ENCODE measurements at regions not wholly inside any gene's neighbourhood (a gene's known extent, or its start where the extent isn't known, plus 50 kb on each side); places are given as distances from the start of the nearest gene placed in this dataset.

- Histone ChIP-seq H3K9ac (ENCODE audit: low read depth, low read length) (no peak overlapping the region), H3K27me3 (ENCODE audit: insufficient read depth, low read length) (peaks cover 14% of the 10 kb centered on the region), H3K4me3 (ENCODE audit: low read length) (no peak overlapping the region), H3K27ac (ENCODE audit: low read length) (no peak overlapping the region), H3K36me3 (ENCODE audit: insufficient read depth, low read depth, low read length) (no peaks in the 10 kb centered on the region), H3K4me1 (ENCODE audit: insufficient read depth, low read length) (peaks cover 15% of the 10 kb centered on the region; the same call in 1 of the 2 replicates), H3K9me3 (ENCODE audit: insufficient read depth, low read depth, low read length) (peaks cover 4% of the 10 kb centered on the region)
Measured at GRCh38 chr11:116472651-116473050, 300.1 kb downstream of the BUD13 start.

GRCh38 chr11:116471608-116472256 is 301.1 kb downstream of the BUD13 start:
- Histone ChIP-seq H3K9ac (ENCODE audit: low read depth, low read length) (no peak overlapping the region), H3K36me3 (ENCODE audit: insufficient read depth, low read depth, low read length) (no peaks in the 10 kb centered on the region), H3K4me1 (ENCODE audit: insufficient read depth, low read length) (peaks cover 15% of the 10 kb centered on the region; the same call in 1 of the 2 replicates), H3K27me3 (ENCODE audit: insufficient read depth, low read length) (peaks cover 12% of the 10 kb centered on the region), H3K4me3 (ENCODE audit: low read length) (no peak overlapping the region), H3K27ac (ENCODE audit: low read length) (no peak overlapping the region), H3K9me3 (ENCODE audit: insufficient read depth, low read depth, low read length) (peaks cover 4% of the 10 kb centered on the region)

GRCh38 chr11:116468699-116469098 is 304.1 kb downstream of the BUD13 start:
- Histone ChIP-seq H3K4me1 (ENCODE audit: insufficient read depth, low read length) (peaks cover 20% of the 10 kb centered on the region), H3K27me3 (ENCODE audit: insufficient read depth, low read length) (no peaks in the 10 kb centered on the region; the same call in 1 of the 2 replicates), H3K9me3 (ENCODE audit: insufficient read depth, low read depth, low read length) (peaks cover 4% of the 10 kb centered on the region), H3K4me3 (ENCODE audit: low read length) (no peak overlapping the region), H3K27ac (ENCODE audit: low read length) (no peak overlapping the region), H3K36me3 (ENCODE audit: insufficient read depth, low read depth, low read length) (no peaks in the 10 kb centered on the region), H3K9ac (ENCODE audit: low read depth, low read length) (no peak overlapping the region)

GRCh38 chr11:116467823-116468222 is 305.0 kb downstream of the BUD13 start:
- H3K27ac ChIP-seq (ENCODE audit: low read length), result no peak overlapping the region
- H3K27me3 ChIP-seq (ENCODE audit: insufficient read depth, low read length), result no peaks in the 10 kb centered on the region; the same call in 1 of the 2 replicates
- H3K36me3 ChIP-seq (ENCODE audit: insufficient read depth, low read depth, low read length), result no peaks in the 10 kb centered on the region
- no peak overlapping the region for H3K9ac ChIP-seq (ENCODE audit: low read depth, low read length)
- H3K4me1 ChIP-seq (ENCODE audit: insufficient read depth, low read length), result peaks cover 11% of the 10 kb centered on the region
- H3K9me3 ChIP-seq (ENCODE audit: insufficient read depth, low read depth, low read length), result peaks cover 4% of the 10 kb centered on the region
- no peak overlapping the region for H3K4me3 ChIP-seq (ENCODE audit: low read length)

GRCh38 chr11:116466801-116467200 is 306.0 kb downstream of the BUD13 start:
- Histone ChIP-seq H3K9ac (ENCODE audit: low read depth, low read length) (no peak overlapping the region), H3K27me3 (ENCODE audit: insufficient read depth, low read length) (no peaks in the 10 kb centered on the region; the same call in 1 of the 2 replicates), H3K27ac (ENCODE audit: low read length) (no peak overlapping the region), H3K4me1 (ENCODE audit: insufficient read depth, low read length) (peaks cover 8% of the 10 kb centered on the region), H3K4me3 (ENCODE audit: low read length) (no peak overlapping the region), H3K36me3 (ENCODE audit: insufficient read depth, low read depth, low read length) (no peaks in the 10 kb centered on the region), H3K9me3 (ENCODE audit: insufficient read depth, low read depth, low read length) (no peaks in the 10 kb centered on the region; the same call in 1 of the 2 replicates)

GRCh38 chr11:116466191-116466590 is 306.6 kb downstream of the BUD13 start:
- no peaks in the 10 kb centered on the region; the same call in 1 of the 2 replicates for H3K27me3 ChIP-seq (ENCODE audit: insufficient read depth, low read length)
- no peak overlapping the region for H3K4me3 ChIP-seq (ENCODE audit: low read length)
- H3K9me3 ChIP-seq (ENCODE audit: insufficient read depth, low read depth, low read length), result no peaks in the 10 kb centered on the region
- H3K36me3 ChIP-seq (ENCODE audit: insufficient read depth, low read depth, low read length), result no peaks in the 10 kb centered on the region
- H3K4me1 ChIP-seq (ENCODE audit: insufficient read depth, low read length), result peaks cover 8% of the 10 kb centered on the region
- no peak overlapping the region for H3K9ac ChIP-seq (ENCODE audit: low read depth, low read length)
- H3K27ac ChIP-seq (ENCODE audit: low read length), result no peak overlapping the region

- Histone ChIP-seq H3K27me3 (ENCODE audit: insufficient read depth, low read length) (no peaks in the 10 kb centered on the region; the same call in 1 of the 2 replicates), H3K4me1 (ENCODE audit: insufficient read depth, low read length) (peaks cover 8% of the 10 kb centered on the region), H3K4me3 (ENCODE audit: low read length) (no peak overlapping the region), H3K27ac (ENCODE audit: low read length) (no peak overlapping the region), H3K9me3 (ENCODE audit: insufficient read depth, low read depth, low read length) (no peaks in the 10 kb centered on the region), H3K36me3 (ENCODE audit: insufficient read depth, low read depth, low read length) (no peaks in the 10 kb centered on the region), H3K9ac (ENCODE audit: low read depth, low read length) (no peak overlapping the region)
Measured at GRCh38 chr11:116465056-116465455, 307.7 kb downstream of the BUD13 start.

- peaks cover 8% of the 10 kb centered on the region for H3K4me1 ChIP-seq (ENCODE audit: insufficient read depth, low read length)
- no peak overlapping the region for H3K9ac ChIP-seq (ENCODE audit: low read depth, low read length)
- H3K36me3 ChIP-seq (ENCODE audit: insufficient read depth, low read depth, low read length), result no peaks in the 10 kb centered on the region
- no peaks in the 10 kb centered on the region for H3K27me3 ChIP-seq (ENCODE audit: insufficient read depth, low read length)
- no peak overlapping the region for H3K27ac ChIP-seq (ENCODE audit: low read length)
- no peaks in the 10 kb centered on the region for H3K9me3 ChIP-seq (ENCODE audit: insufficient read depth, low read depth, low read length)
- H3K4me3 ChIP-seq (ENCODE audit: low read length), result no peak overlapping the region
Measured at GRCh38 chr11:116461789-116462188, 311.0 kb downstream of the BUD13 start.

GRCh38 chr11:116460156-116460920 is 312.4 kb downstream of the BUD13 start:
- Histone ChIP-seq H3K27ac (ENCODE audit: low read length) (no peak overlapping the region), H3K9ac (ENCODE audit: low read depth, low read length) (no peak overlapping the region), H3K9me3 (ENCODE audit: insufficient read depth, low read depth, low read length) (no peaks in the 10 kb centered on the region), H3K4me3 (ENCODE audit: low read length) (no peak overlapping the region), H3K36me3 (ENCODE audit: insufficient read depth, low read depth, low read length) (no peaks in the 10 kb centered on the region), H3K4me1 (ENCODE audit: insufficient read depth, low read length) (peaks cover 8% of the 10 kb centered on the region), H3K27me3 (ENCODE audit: insufficient read depth, low read length) (no peaks in the 10 kb centered on the region)

GRCh38 chr11:116459185-116460045 is 313.4 kb downstream of the BUD13 start:
- Histone ChIP-seq H3K9ac (ENCODE audit: low read depth, low read length) (no peak overlapping the region), H3K4me1 (ENCODE audit: insufficient read depth, low read length) (peaks cover 7% of the 10 kb centered on the region), H3K36me3 (ENCODE audit: insufficient read depth, low read depth, low read length) (no peaks in the 10 kb centered on the region), H3K4me3 (ENCODE audit: low read length) (no peak overlapping the region), H3K27ac (ENCODE audit: low read length) (no peak overlapping the region), H3K9me3 (ENCODE audit: insufficient read depth, low read depth, low read length) (no peaks in the 10 kb centered on the region), H3K27me3 (ENCODE audit: insufficient read depth, low read length) (no peaks in the 10 kb centered on the region)

GRCh38 chr11:116458546-116458945 is 314.2 kb downstream of the BUD13 start:
- no peaks in the 10 kb centered on the region; the same call in 1 of the 2 replicates for H3K4me1 ChIP-seq (ENCODE audit: insufficient read depth, low read length)
- no peak overlapping the region for H3K27ac ChIP-seq (ENCODE audit: low read length)
- H3K9me3 ChIP-seq (ENCODE audit: insufficient read depth, low read depth, low read length), result no peaks in the 10 kb centered on the region
- no peaks in the 10 kb centered on the region for H3K36me3 ChIP-seq (ENCODE audit: insufficient read depth, low read depth, low read length)
- H3K4me3 ChIP-seq (ENCODE audit: low read length), result no peak overlapping the region
- no peak overlapping the region for H3K9ac ChIP-seq (ENCODE audit: low read depth, low read length)
- H3K27me3 ChIP-seq (ENCODE audit: insufficient read depth, low read length), result no peaks in the 10 kb centered on the region

Measured in iPS-20b (cell line).